ENCODE measurements at regions not wholly inside any gene's neighbourhood (a gene's known extent, or its start where the extent isn't known, plus 50 kb on each side); places are given as distances from the start of the nearest gene placed in this dataset.

GRCh38 chr11:70544067-70544773 lies 145.9 kb downstream of the CTTN start:
- no peak for DNase-seq (ENCODE audit: low read depth)
- no peak for TF ChIP-seq POLR2A (IDR thresholded peaks at IDR 0.05; ENCODE audit: extremely low read depth, insufficient read length)
- no peak for TF ChIP-seq MAX (IDR thresholded peaks at IDR 0.05; ENCODE audit: low read depth, low read length)
- no peak for TF ChIP-seq CTCF (IDR thresholded peaks at IDR 0.05; ENCODE audit: low read depth, low read length)
- no peak for TF ChIP-seq MYC (IDR thresholded peaks at IDR 0.05; ENCODE audit: low read depth, low read length)
- no peak overlapping the region for H3K4me3 ChIP-seq (ENCODE audit: low read depth, low read length)

- H3K4me3 ChIP-seq (ENCODE audit: low read depth, low read length): no peak overlapping the region
- TF ChIP-seq MAX (IDR thresholded peaks at IDR 0.05; ENCODE audit: low read depth, low read length): no peak
- TF ChIP-seq CTCF (IDR thresholded peaks at IDR 0.05; ENCODE audit: low read depth, low read length): no peak
- no peak for TF ChIP-seq POLR2A (IDR thresholded peaks at IDR 0.05; ENCODE audit: extremely low read depth, insufficient read length)
- no peak for TF ChIP-seq MYC (IDR thresholded peaks at IDR 0.05; ENCODE audit: low read depth, low read length)
- no peak for DNase-seq (ENCODE audit: low read depth)
Measured at GRCh38 chr11:70544774-70545609, 146.7 kb downstream of the CTTN start.

- no peak for TF ChIP-seq MYC (IDR thresholded peaks at IDR 0.05; ENCODE audit: low read depth, low read length)
- no peak for TF ChIP-seq MAX (IDR thresholded peaks at IDR 0.05; ENCODE audit: low read depth, low read length)
- DNase-seq (ENCODE audit: low read depth): no peak
- H3K4me3 ChIP-seq (ENCODE audit: low read depth, low read length): no peak overlapping the region
Measured at GRCh38 chr11:70545610-70545912, 147.2 kb downstream of the CTTN start.

GRCh38 chr11:70546191-70546940 lies 148.0 kb downstream of the CTTN start:
- DNase-seq (ENCODE audit: low read depth): no peak
- TF ChIP-seq MYC (IDR thresholded peaks at IDR 0.05; ENCODE audit: low read depth, low read length) (no peak), POLR2A (IDR thresholded peaks at IDR 0.05; ENCODE audit: extremely low read depth, insufficient read length) (no peak), MAX (IDR thresholded peaks at IDR 0.05; ENCODE audit: low read depth, low read length) (no peak), CTCF (IDR thresholded peaks at IDR 0.05; ENCODE audit: low read depth, low read length) (no peak)
- no peak overlapping the region for H3K4me3 ChIP-seq (ENCODE audit: low read depth, low read length)

GRCh38 chr11:70547386-70547785 lies 149.1 kb downstream of the CTTN start:
- DNase-seq (ENCODE audit: low read depth): no peak
- no peak overlapping the region for H3K4me3 ChIP-seq (ENCODE audit: low read depth, low read length)
- TF ChIP-seq CTCF (IDR thresholded peaks at IDR 0.05; ENCODE audit: low read depth, low read length) (no peak), POLR2A (IDR thresholded peaks at IDR 0.05; ENCODE audit: extremely low read depth, insufficient read length) (no peak), MYC (IDR thresholded peaks at IDR 0.05; ENCODE audit: low read depth, low read length) (no peak), MAX (IDR thresholded peaks at IDR 0.05; ENCODE audit: low read depth, low read length) (no peak)

Measured in NB4 (cell line).